Left ventricle myocardium superior (tissue), 1 donor: ENCODE measurements at regions not wholly inside any gene's neighbourhood (a gene's known extent, or its start where the extent isn't known, plus 50 kb on each side); places are given as distances from the start of the nearest gene placed in this dataset.
"Not testable (repeated sequence)": the region's sequence is repeated elsewhere in the genome, so short reads cannot be mapped to it uniquely, and the experiment has no call there.

Experiments used
- ATAC-seq: fragments of 200-7000 bp; cut with Tn5 transposase; one replicate; pipeline ENCODE4 v1.9.1; 2020; ENCODE audit warnings: mild to moderate bottlenecking, moderate library complexity
- DNase-seq: peaks from one replicate; pipeline ENCODE4 v3.0.0-alpha.2; 2020
- intact Hi-C: fragments of 100-400 bp; cut with micrococcal nuclease; formaldehyde crosslinking; loops from one replicate; pipeline ENCODE4 v1.11.0; 2022
- donor health status: DM: no; HTN: yes; CAD: no; lungs with severe emphysema.

DNA sequence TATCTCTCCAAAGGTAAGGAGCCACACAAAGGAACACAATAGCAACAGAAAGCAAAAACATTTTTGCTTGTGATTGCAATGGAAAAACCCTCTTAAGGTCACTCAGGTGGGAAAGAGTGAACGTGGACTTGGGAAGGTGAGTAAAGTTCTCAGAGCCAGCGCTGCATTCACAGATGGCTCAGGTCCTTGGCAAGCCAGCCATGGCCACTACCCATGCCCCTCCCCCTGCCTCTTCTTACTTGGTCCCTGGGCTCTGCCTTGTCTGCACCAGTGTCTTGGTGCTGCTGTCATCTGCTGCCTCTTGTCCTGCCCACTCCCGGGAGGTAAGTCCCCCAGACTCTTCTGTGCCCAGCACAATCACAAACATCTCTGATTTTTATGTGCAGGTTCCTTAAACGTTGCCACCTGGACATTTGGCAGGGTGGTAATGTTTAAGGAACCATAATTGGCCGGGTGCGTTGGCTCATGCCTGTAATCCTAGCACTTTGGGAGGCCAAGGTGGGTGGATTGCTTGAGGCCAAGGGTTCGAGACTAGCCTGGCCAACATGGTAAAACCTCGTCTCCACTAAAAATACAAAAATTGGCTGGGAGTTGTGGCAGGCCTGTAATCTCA lies 74.6 kb downstream of the FEM1C start:
- ATAC-seq: no peak
- intact Hi-C loops: loop anchor here (10.0 kb wide), 1 partner anchor 65 kb away; no protein-coding TSS in a partner anchor
- no peak for DNase-seq

- intact Hi-C loops: loop anchor here (10.0 kb wide), 1 partner anchor 67 kb away; no protein-coding TSS in a partner anchor
- ATAC-seq (no peak), DNase-seq (no peak)
Measured at GRCh38 chr5:115467628-115468027, 76.9 kb downstream of the FEM1C start.

DNA sequence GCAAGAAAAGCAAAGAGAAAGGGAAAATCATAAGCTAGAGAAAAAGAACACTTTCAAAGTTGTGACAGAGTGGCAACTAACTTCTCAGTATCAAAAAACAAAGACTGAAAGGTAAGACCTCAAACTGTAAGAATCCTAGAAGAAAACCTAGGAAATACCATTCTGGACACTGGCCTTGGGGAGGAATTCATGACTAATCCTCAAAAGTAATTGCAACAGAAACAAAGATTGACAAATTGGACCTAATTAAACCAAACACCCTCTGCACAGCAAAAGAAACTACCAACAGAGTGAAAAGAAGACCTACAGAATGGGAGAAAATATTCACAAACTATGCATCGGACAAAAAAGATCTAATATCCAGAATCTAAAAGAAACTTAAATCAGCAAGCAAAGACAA lies 79.1 kb downstream of the FEM1C start:
- no peak for ATAC-seq
- intact Hi-C loops: loop anchor here (10.0 kb wide), 1 partner anchor 69 kb away; no protein-coding TSS in a partner anchor

DNA sequence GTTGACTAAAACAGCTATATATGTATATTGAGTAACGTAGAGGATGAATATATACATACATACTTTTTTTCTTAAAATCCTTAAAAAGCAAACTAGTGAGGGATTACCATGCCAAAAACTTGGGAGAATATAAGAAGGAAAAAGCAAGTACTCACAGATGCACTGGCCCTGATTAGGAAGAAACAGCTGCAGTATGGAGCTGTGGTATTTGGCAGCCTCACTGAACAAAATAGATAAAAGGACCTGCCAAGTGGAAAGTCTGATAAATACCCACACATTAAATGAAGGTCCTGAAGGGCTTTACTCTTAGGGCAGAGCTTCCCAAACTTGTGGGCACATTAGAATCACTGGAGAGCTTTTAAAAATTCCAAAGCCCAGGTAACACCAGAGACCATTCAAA lies 80.6 kb downstream of the FEM1C start:
- peak; percentile 28 for ATAC-seq
- no peak for DNase-seq
- intact Hi-C loops: loop anchor here (5.0 to 10.0 kb wide), 2 partner anchors 42 to 71 kb away; no protein-coding TSS in a partner anchor

More for the DNA sequence above, 79.1 kb downstream of the FEM1C start:
- no peak for DNase-seq

DNA sequence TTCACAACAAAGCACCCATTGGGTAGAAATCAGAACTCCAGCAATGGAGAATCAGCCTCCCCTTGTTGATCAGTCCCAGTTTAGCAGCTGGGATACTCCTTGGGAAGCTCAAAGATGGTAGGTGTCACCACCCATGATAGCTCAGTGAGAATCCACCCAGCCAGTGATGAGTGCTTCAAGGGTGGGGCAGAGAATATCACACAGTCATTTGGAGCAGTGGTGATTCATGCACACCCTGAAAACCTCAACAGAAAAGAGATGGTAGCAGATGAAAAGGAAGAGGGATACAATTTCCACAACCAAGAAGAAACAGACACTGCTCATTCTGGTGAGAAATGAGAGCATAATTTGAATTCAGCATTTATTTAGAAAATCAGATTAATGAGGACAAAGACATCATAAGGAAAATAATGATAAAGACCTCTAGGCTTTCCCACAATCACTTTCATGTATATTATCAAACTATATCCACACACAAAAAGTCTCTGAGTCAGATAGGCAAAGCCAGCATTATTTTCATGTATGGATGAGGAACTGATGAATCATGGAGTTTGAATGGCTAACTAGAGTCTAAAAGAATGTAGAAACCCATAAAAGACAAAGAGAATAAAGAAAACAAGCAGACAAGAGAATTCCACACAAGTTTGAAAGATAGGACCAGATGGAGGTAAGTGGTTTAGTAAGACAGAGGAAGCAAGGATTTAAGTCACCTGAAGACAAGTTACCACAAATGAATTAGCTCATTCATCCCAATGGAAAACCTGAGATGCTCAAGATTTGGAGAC lies 82.9 kb downstream of the FEM1C start:
- intact Hi-C loops: loop anchor here (2.0 to 10.0 kb wide), 3 partner anchors 39 to 81 kb away; no protein-coding TSS in a partner anchor
- DNase-seq: no peak
- peak; percentile 16 for ATAC-seq

DNA sequence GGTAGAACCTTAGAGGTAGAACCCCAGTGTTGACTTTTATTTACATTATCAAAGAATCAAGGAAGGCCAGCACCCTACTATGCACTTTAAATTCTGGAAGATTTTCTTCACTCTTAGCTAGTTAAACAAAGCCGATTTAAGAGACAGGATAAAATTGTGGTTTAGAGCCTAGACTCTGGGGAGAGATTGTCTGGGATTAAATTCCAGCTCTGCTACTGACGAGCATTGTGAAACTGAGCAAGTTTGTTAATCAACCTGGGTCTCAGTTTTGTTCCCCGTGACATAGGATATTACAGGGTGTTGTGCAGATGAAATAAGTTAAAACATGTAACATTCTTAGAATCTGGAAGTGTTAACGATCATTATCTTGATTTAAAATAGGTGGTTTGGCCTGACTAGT lies 83.5 kb downstream of the FEM1C start:
- no peak for ATAC-seq
- intact Hi-C loops: loop anchor here (2.0 to 10.0 kb wide), 3 partner anchors 39 to 80 kb away; no protein-coding TSS in a partner anchor
- no peak for DNase-seq

DNA sequence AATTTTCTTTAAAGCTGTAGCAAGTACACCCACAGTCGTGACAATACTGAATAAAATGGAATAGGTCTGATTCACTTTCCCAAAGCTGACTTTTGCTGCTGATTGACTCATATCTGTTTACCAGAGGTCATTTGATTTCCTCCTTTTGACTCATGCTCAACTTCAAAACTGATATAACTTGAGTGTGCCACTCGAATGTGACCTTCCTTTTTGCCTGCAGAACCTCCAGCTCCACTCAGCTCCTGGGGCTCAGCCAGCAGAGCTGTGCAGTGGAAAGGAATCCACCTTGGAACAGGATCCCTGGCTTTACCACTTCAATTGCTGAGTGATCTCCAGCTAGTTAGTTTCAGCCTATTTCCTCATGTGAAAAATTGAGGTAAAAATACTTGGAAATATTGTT lies 84.1 kb downstream of the FEM1C start:
- peak; percentile 91 for ATAC-seq
- intact Hi-C loops: loop anchor here (2.0 to 10.0 kb wide), 3 partner anchors 38 to 80 kb away; no protein-coding TSS in a partner anchor
- peak; percentile 89 for DNase-seq

DNA sequence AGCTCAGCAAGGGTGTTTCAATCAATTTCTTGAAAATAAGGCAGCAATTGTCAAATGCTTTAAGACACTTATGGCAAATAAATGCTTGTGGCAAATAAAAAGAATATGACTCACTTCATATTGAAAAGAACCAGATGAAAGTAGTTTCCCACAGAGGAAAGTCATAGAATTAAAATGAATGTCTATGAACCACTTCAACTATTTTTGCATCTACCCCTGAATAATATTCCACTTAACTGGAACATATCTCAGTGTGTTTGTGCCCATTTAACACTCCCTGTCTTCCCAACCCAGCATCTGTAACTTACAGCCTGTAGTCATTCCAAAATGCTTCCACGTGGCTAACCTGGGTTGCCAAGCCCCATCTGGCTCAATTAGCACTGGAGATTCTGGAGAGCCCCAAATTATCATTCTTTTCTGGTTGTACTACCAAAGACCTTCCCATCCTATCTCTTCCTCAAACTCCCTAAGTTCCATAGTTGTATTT lies 84.7 kb downstream of the FEM1C start:
- intact Hi-C loops: loop anchor here (2.0 to 10.0 kb wide), 3 partner anchors 38 to 79 kb away; no protein-coding TSS in a partner anchor
- ATAC-seq: peak; percentile 73

GRCh38 chr5:115458416-115458815 lies 86.2 kb downstream of the FEM1C start:
- ATAC-seq: no peak
- intact Hi-C loops: no loop called here
- no peak for DNase-seq

More for the DNA sequence above, 84.7 kb downstream of the FEM1C start:
- DNase-seq: no peak

GRCh38 chr5:115458003-115458409 lies 86.6 kb downstream of the FEM1C start:
- peak; percentile 5 for ATAC-seq
- no peak for DNase-seq
- intact Hi-C loops: no loop called here

GRCh38 chr5:115457571-115457970 lies 87.0 kb downstream of the FEM1C start:
- no peak for DNase-seq

DNA sequence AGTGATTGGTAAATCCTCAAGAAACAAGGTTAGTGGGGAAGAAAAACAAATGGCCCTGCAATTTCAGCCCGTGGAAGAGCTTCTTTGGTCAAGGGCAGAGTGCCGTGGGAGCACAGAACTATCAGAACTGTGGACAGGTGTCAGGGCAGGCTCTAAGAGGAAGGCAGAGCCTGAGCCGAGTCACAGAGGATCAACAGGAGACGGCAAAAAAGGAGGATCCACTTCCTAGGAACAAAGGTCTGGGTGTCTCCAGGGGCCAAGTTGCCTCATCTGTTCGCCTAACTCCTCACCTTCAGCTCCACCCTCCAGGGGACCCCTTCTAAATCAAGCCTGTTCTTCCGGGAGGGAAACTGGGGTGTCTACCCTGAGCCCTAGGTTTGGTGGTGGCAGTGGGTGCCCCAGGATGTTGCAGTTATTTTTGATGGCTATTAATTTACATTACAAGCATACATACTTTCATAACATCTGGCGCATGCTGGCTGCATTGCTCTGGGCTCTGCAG lies 88.0 kb downstream of the FEM1C start:
- ATAC-seq (no peak), DNase-seq (no peak)
- intact Hi-C loops: no loop called here

More at GRCh38 chr5:115457571-115457970, 87.0 kb downstream of the FEM1C start:
- intact Hi-C loops: no loop called here
- no peak for ATAC-seq

- ATAC-seq: no peak
- DNase-seq: no peak
- intact Hi-C loops: no loop called here
Measured at GRCh38 chr5:115456056-115456455, 88.5 kb downstream of the FEM1C start.

GRCh38 chr5:115455301-115455707 lies 89.3 kb downstream of the FEM1C start:
- DNase-seq (no peak), ATAC-seq (peak; percentile 57)
- intact Hi-C loops: no loop called here

GRCh38 chr5:115453391-115454095 lies 91.0 kb downstream of the FEM1C start:
- intact Hi-C loops: no loop called here
- DNase-seq (no peak), ATAC-seq (no peak)

- ATAC-seq (no peak), DNase-seq (no peak)
- intact Hi-C loops: no loop called here
Measured at GRCh38 chr5:115452536-115453235, 91.9 kb downstream of the FEM1C start.

DNA sequence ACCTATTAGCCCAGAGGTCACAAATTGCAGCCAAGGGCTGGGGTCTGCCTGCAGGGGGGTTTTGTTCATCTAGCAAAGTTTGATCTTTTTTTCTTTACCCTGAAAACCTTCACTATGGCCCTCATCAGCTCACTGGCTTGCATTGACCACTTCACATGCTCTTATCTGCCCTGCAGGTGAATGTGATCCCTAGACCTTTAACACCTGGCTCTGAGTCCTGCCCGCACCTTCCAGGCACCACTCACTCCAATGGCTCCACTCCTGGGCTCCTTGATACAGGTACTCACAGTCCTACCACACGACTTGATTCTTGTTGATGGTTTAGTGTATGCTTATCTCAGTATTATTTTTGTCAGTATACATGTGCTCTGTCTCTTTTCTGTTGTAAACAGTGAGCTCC lies 92.5 kb downstream of the FEM1C start:
- ATAC-seq (no peak), DNase-seq (no peak)
- intact Hi-C loops: no loop called here

DNA sequence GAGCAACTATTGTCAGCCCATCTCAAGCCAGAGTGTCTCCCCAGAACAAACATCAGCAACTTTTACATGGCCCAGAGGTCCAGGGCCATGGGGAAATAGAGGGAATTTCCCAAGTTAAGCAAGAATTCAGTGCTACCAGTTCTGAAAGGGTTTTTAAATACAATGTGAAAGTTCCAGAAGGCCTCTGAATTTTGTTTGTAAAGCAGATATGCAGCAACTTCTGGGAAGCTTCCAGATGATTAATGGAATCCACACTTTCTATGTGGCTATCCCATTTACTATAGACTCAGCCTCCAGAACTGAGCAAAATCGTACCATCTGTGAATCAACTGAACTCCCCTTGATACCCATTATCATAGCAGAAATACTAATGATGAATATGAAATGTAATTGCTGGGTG lies 93.8 kb downstream of the FEM1C start:
- intact Hi-C loops: no loop called here
- peak; percentile 45 for ATAC-seq
- DNase-seq: no peak

DNA sequence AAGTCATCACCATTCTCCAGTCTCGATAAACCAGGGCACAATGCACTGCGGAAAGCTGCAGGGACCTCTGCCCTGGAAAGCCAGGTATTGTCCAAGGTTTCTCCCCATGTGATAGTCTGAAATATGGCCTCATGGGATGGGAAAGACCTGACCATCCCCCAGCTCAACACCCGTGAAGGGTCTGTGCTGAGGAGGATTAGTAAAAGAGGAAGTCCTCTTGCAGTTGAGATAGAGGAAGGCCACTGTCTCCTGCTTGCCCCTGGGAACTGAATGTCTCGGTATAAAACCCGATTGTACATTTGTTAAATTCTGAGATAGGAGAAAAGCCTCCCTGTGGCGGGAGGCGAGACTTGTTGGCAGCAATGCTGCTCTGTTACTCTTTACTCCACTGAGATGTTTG lies 95.9 kb downstream of the FEM1C start:
- intact Hi-C loops, ATAC-seq, DNase-seq: not testable (repeated sequence)
